GM20000 (cell line): ENCODE measurements at regions not wholly inside any gene's neighbourhood (a gene's known extent, or its start where the extent isn't known, plus 50 kb on each side); places are given as distances from the start of the nearest gene placed in this dataset.

ENCODE experiments used
- DNase-seq: peaks from one replicate; pipeline ENCODE4 v3.0.0; 2012; ENCODE audit warnings: low spot score
- TF ChIP-seq, protein P1 (sequence below): IDR thresholded peaks from 2 replicates; pipeline ENCODE4 v1.5.1; 2012; ENCODE audit warnings: mild to moderate bottlenecking, control low read depth; ENCODE audit errors: extremely low read depth, missing control alignments

DNA sequence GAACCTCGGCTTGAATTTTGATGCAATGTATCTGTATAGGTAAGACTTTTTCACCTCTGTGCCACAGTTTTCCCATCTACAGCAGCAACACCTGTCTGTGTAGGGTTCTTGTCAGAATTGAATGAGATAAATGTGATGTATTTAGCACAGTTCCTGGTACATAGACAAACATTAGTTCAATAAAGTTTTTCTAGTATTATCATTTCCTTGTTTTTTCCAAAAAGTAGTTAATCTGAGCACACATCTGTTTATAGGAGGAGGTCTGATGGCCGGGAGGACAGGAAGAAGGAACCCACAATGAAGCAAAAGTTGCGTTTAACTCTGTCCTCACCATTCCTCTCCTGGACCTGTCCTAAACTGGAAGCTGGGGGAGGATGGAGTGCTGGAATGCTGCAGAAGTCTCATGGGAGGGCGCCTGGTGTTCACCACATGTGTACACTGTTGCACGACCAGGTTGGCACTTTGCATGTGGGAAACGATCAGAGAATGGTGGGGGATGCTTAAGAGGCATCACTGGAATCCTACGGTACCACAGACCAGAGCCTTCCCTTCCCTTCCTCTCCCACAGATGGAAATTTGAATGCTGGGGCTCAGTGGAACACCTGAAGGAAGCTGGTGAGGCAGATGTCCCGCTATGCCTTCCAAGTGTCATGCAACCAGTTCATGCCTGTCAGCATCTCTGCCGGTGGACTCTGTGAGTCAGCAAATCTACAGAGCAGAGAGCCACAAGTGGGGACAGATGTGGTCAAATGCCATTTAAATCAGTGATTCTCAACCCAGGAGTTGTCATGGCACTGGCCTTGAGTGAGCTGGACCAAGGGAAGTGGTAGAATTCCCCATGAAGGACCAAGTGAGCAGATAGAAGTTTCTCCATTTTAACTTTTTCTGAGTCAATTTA is 315.6 kb downstream of the DLEU7 start:
- DNase-seq, result no peak
- TF ChIP-seq, protein P1, sequence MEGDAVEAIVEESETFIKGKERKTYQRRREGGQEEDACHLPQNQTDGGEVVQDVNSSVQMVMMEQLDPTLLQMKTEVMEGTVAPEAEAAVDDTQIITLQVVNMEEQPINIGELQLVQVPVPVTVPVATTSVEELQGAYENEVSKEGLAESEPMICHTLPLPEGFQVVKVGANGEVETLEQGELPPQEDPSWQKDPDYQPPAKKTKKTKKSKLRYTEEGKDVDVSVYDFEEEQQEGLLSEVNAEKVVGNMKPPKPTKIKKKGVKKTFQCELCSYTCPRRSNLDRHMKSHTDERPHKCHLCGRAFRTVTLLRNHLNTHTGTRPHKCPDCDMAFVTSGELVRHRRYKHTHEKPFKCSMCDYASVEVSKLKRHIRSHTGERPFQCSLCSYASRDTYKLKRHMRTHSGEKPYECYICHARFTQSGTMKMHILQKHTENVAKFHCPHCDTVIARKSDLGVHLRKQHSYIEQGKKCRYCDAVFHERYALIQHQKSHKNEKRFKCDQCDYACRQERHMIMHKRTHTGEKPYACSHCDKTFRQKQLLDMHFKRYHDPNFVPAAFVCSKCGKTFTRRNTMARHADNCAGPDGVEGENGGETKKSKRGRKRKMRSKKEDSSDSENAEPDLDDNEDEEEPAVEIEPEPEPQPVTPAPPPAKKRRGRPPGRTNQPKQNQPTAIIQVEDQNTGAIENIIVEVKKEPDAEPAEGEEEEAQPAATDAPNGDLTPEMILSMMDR, result no peak

DNA sequence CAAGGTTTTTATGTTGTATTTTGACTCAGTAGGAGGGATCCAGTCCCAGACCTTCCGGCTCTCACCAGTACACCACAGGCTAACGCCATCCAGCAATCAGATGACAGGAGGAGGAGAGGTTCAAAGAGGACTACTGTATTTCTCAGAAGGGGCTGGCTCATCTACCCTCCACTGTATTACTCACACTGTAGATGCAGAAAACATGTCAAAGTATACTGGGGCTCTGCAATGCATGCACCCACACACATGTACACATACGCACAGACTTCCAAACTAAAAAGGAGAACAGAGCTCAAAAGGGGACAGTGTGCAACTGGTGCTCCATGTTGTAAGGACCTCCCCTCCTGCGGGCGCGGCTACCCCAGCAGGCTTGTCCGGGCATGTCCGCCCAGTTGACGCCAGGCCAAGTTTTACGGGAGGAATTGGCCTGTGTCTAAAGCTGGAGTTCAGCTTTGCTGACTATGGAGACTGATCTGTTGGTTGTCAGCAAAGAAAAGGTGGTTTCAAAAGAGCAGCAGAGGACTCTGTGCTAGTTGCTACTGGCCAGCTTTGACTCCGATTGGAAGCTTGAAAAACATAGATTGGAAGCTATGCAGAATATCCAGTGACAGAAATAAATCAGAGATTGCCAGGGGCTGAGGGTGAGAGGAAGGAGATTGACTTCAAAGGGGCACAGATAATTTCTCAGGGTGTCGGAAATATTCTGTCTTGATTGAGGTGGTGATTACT is 314.2 kb downstream of the DLEU7 start:
- DNase-seq, result no peak

DNA sequence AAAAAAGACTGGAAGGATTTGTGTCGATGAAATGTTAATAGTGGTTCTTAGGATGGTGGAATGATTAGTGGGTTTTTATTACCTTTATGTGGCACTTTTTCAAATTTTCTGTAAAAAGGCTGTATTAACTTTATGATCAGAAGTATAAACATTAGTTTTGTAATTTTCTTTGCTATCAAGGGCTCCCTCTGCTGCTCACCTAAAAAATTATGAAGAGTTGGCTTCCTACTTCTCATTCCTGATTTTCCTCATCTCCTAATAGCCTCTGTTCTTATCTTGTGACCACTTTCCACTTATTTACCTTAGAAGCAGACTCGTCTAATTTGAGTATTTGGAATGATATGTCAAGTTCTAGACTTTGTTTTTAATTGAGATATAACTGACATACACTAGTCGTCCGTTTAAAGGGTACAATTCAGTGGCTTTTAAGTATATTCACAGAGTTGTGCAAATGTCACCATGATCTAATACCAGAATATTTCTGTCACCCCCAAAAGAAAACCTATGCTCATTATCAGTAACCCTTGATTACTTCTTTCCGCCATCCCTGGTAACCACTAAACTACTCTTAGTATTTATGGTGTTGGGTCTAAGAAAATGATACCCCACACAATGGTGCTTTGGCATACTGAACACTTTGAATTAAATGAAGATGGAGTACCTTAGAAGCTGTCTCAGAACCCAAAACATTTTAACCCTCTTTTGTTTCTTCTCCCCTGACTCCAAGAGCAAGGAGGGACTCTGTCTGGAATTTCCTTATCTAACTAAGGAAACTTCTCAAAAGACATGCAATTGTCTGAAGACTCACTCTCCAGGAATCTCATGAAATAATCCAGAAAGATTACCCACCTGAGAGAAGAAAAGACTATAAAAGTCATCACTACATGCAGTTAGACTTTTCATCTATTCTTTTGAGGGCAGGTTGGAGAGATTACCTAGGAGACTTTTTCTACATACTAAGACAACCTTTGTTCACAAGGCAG is 311.3 kb downstream of the DLEU7 start:
- TF ChIP-seq, protein P1, result no peak
- DNase-seq, result no peak

More for the DNA sequence above, 314.2 kb downstream of the DLEU7 start:
- TF ChIP-seq, protein P1, result no peak

DNA sequence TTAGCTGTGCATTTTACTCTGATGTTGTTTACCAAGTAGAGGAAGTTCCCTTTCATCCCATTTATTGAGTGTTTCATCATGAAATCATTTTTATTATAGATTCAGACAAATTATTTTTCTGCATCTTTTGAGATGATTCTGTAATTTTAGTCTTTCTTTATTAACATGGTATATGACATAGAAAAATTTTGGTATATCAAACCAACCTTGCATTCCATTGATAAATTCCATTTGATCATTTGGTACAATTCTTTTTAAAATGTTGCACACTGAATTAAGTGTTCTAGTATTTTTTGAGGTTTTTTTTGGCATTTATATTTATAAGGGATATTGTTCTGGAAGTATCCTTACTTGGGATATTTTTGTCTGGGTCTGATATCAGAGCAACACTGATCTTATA is 308.4 kb downstream of the DLEU7 start:
- TF ChIP-seq, protein P1, result no peak
- DNase-seq, result no peak

DNA sequence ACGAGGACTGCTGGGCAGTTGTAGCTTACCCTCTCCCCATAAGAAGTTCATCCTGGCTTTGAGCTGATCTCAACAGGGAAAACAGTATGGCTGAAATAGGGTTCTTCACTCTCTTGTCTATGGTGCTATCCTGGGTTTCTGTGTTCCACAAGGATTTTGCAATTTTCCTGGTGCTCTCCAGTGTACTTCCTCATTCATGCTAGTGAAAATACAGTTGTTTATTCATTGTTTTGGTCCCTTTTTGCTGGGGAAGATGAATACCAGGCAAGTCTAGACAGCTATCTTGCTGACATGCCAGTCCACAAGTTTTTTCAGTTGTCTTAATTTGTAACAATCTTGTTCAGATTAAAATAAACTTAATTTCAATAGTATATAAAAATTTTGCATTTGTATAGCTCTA is 306.5 kb downstream of the DLEU7 start:
- TF ChIP-seq, protein P1, result no peak
- DNase-seq, result no peak

DNA sequence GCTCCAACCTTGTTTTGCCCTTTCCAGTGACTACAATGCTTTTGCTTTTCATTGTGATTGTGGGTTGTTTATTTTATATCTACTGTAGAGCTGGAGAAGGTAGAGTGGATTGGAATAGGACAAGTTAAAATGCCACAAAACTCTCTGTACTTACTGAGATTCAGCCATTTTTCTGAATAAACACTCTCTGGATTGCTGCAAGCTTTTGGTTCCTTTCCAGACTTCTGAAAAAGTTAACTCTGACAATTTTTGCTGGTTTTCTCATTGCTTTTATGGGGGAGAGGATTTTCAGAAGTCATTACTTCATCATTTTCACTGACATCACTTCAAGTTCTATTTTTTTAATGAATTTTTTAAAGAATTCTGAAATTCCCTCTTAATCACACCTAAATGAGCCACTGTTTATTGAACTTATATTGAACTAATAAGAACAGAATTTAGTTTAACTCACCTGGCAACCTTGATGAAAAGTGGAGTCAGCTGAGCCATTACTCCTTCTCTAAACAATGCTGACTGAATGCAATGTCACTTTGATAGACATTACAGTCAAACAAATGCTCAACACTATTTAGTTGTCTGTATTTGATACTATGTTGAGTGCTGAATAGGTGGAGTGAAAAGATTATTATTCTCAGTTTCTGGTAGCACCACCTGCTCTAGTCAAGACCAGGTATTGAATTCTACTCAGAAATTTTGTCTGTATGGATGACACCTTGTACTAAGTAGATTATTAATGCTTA is 303.5 kb downstream of the DLEU7 start:
- DNase-seq, result no peak
- TF ChIP-seq, protein P1, result no peak
